ENCODE measurements at regions not wholly inside any gene's neighbourhood (a gene's known extent, or its start where the extent isn't known, plus 50 kb on each side); places are given as distances from the start of the nearest gene placed in this dataset.

DNA sequence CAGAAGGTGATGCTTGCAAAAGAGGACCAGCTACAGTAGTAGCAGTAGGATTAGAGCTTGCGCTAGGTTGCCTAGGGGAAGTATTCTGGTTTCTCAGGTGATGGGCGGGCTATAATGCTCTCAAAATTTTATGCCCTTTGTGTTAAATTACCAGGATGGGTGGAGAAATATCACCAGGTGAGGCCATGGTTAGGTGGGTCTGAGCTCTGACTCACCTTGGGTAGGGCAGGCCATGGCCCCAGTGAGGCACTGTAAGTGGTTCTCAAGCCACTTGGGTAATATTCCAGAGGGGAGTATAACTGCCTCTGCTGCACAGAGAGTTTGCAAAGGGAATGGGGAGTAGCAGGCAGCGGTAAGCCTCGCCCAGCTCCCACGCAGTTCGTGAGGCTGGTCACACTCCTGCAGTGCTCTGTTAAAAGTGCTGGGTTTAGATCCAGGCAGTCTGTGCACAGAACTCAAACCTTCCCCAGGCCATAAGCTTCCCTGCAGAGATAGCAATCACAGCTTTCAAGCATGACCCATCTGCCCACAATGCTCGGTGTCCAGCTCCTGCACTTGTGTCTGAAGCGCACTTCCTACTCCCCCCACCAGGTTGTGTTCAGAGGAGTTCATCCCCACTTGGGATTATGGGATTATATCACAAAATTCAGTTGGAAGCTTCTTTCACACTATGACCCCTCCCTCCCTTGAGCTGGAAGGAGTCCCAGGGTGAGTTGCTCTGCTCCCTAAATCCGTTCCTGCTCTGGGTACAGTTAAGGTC lies 575.0 kb downstream of the CHSY3 start:
- no peak for TF ChIP-seq POLR2AphosphoS5 (IDR thresholded peaks at IDR 0.05; ENCODE audit: low read depth, low read length)
- TF ChIP-seq POLR2A (IDR thresholded peaks at IDR 0.05; ENCODE audit: low read depth, low read length) = no peak
- no peak for TF ChIP-seq SPI1 (IDR thresholded peaks at IDR 0.05; ENCODE audit: low read depth, low read length)
